ENCODE measurements at regions not wholly inside any gene's neighbourhood (a gene's known extent, or its start where the extent isn't known, plus 50 kb on each side); places are given as distances from the start of the nearest gene placed in this dataset.

GRCh38 chr17:73802871-73803270 is 158.6 kb upstream of the SDK2 start:
- no peak for TF ChIP-seq CTCF (IDR thresholded peaks at IDR 0.05; ENCODE audit: low read depth, low read length)
- no peak for TF ChIP-seq EZH2phosphoT487 (IDR thresholded peaks at IDR 0.05; ENCODE audit: low read depth)

Measured in OCI-LY3 (cell line).